GM21390 (cell line): ENCODE measurements at regions not wholly inside any gene's neighbourhood (a gene's known extent, or its start where the extent isn't known, plus 50 kb on each side); places are given as distances from the start of the nearest gene placed in this dataset.

ENCODE experiments used
- ATAC-seq: cut with Tn5 transposase; IDR thresholded peaks from one replicate; pipeline ENCODE4 v1.9.1; 2021; ENCODE audit not compliant: unreplicated experiment

DNA sequence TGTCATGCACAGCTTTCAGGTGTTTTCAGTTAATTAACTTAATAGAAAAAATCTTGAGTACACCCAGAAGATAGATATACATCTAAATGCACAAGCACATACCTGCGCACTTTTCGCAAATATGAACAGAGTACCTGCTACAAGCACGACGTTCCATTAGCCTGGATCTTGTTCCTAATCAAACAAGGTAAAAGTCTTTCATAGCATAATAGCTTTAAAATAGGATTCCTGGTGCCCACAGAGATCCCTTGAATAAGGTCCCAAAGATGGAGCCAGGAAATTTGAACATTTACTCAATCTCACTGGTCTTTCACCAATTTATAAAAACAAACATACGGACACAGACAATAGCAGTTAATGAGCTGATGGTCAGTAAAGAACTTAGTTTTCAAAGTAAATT, 689.8 kb upstream of the CHORDC1 start:
- ATAC-seq: no peak

DNA sequence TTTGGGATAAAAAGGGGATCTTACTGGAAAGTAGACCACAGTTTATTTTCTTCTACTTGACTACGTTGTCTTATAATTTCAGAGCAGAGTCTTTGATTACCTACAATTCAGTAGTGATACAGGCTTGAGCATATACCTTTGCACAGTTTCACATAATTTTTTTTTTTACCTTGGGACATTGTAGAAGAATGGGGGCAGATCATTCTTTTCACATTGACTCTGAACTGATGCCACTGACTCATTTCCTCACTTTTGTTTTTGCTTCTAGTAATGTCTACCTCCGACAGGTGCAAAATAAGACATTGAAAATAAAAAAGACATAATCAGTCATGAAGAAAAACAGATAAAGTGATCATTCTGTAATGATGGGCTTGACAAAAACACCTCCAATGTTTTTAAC, 688.3 kb upstream of the CHORDC1 start:
- ATAC-seq: no peak

DNA sequence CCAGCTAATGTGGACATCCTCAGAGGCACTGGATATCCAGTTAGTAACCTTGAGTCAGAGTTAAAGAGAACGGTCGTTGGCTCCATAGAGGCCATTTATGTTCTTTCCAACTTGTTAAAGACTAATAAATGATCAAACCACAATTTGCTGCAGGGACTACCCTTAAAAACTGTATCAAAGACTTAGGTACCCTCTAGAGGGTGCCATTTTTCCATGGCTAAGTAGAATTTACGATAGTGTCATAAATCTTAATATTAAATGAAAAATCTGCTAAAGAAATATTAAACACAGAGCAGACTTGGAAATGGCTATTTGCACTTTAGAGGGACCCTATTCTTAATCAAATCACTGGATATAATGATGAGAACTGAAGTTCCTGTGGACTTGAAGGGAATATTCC, 685.2 kb upstream of the CHORDC1 start:
- no peak for ATAC-seq

DNA sequence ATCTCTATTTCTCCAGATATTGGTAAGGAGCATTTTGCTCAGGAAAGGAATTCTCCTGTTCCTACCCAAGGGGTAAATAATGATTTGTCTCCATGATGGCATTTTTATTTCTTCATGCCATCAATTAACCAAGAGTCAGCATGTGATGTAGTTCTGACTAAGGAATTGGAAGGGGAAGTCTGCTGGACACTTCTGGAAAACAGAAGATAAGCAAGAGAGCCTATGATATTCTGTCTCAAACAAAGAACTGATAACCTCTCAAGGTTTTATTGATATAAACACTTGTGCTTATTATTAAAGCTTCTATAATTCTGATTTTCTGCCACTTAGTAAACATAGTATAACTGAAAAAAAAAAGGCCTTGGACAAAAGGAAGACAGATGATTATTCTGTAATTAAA, 673.0 kb upstream of the CHORDC1 start:
- no peak for ATAC-seq

DNA sequence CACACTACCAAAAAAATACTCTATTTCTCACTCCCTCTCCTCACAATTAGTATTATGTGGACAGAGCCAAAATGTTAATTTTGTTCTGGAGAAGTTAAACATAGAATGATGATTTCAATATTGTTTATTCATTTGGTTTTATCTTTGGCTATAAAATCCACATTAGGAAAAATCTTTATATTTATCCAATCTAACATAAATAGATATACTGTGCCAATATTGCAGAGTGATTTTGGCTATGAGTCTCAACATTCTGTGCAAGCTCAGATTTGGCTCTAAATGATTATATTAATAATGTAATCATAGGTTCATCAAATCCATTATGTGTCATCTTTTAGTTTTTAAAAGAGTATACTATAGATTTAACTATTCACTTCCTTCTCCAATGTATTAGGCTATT, 667.5 kb upstream of the CHORDC1 start:
- ATAC-seq: no peak

DNA sequence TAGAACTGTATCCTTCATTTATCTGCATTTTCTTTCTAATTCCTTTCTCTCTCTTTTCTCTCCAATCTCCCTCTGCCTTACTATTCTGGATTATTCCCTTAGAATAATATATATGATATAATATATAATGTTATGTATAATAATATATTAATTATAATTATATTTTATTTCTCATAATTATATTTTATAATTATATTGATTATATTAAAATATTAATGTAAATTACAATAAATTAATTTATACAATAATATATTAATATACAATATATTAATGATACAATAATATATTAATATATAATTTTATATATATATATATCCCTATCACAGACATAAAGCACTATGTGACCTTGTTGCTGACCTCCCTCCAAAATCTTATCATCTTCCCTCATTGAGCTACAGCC, 661.3 kb upstream of the CHORDC1 start:
- no peak for ATAC-seq

DNA sequence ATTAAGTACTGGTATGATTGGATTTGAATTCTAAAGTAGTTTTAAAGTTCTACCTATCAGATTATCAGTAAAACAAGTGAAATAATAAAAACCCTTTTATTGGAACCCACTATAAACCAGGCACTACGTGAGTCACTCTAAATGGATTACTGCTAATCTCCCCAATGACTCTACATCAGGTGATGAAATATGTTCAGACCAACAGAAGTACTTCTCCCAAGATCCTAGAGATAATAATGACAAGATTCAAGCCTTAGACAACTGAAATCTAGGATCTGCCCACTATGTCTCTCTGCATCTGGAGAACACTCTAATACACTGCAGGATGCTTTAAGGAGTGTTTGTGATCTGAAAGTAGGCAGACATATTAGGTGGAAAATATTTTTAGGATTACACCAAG, 652.1 kb upstream of the CHORDC1 start:
- ATAC-seq: no peak

DNA sequence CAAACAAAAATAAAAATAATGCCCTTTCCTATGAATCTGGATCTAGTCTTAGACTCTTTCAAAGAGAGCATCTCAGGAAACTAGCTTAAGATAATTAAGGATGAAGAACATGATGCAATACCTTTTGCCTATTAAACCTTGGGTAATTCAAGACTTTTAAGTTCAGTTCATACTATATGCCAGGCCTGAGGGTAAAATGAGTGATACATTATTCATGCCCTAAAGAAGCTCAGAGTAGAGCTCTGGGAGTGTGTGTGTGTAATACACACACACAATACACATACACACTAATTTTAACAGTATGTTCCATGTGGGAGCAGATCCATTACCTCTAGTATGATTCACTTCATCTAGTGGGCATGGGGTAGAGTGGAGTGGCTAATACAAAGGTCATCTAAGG, 651.4 kb upstream of the CHORDC1 start:
- no peak for ATAC-seq

DNA sequence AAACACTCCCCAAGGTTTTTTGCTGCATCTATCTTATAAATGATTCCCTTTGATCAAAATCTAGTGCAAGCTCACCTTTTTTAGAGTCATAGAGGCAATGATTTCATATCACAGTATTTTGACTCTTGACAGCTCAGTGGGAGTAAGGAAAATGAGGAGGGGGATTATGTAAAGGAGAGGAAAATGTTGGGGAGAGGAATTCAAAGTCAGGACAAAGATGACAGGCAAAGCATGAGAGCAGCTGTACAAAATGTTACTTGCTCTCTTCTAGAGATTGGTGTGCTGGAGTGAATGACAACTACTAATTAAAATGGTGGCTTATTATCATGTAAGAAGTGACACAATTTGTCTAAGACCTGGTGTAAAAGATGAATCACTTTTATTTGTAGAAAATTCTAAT, 644.6 kb upstream of the CHORDC1 start:
- no peak for ATAC-seq

DNA sequence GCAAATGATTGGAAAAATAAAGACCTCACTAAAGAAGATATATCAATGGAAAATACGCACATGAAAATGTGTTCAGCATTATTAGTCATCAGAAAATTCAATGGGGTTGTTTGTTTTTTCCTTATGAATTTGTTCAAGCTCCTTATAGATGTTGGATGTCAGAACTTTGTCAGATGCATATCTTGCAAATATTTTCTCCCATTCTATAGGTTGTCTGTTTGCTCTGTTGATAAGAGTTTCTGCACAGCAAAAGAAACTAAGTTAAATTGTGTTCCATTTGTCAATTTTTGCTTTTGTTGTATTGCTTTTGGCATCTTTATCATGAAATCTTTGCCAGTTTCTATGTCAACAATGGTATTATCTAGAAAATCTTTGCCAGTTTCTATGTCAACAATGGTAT, 633.9 kb upstream of the CHORDC1 start:
- ATAC-seq: no peak

DNA sequence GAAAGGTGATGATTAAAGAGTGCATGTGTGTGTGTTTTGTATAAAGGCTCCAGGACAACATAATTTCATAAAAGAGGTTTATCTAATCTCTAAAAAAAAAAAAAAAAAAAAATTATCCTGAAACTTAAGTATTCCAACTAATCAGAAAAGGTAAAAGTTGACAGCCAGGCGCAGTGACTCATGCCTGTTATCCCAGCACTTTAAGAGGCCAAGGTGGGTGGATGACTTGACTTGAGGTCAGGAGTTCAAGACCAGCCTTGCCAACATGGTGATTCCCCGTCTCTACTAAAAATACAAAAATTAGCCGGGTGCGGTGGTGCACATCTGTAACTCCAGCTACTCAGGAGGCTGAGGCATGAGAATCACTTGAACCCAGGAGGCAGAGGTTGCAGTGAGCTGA, 632.7 kb upstream of the CHORDC1 start:
- ATAC-seq: no peak

DNA sequence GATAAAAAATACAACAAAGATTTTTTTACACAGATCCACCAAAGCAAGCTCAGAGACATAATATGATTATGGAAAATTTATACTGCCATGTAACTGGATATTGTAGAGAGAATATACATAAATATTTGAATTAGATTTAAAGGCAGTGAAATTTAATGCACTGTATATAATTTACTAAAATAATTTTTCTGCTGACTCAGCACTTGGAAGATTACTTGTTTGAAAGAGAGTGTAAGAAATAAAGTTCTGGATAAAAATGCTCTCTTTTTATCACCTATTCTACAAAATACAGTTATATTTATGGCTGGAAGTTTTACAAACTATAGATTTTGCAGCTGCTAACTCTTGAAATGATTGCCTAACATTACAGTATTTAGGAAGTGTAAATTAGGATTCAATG, 628.3 kb upstream of the CHORDC1 start:
- ATAC-seq: no peak

DNA sequence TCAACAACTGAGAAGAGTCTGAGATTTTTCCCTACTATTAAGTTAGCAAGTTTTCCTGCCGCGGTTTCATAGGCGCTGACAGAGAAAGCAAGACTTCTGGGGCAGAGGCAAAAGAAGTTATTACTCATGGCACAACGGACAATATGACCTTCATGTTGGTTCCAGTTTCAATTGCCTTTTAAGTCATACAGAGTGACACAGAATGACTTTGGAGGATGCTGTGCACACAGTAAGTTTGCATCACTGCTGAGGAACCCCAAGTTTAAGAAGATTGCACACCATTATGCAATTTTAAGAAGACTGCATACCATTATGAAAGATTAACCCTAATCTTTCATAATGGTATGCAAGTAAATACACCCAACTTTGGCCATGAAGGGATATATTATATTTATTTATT, 626.5 kb upstream of the CHORDC1 start:
- ATAC-seq: no peak

DNA sequence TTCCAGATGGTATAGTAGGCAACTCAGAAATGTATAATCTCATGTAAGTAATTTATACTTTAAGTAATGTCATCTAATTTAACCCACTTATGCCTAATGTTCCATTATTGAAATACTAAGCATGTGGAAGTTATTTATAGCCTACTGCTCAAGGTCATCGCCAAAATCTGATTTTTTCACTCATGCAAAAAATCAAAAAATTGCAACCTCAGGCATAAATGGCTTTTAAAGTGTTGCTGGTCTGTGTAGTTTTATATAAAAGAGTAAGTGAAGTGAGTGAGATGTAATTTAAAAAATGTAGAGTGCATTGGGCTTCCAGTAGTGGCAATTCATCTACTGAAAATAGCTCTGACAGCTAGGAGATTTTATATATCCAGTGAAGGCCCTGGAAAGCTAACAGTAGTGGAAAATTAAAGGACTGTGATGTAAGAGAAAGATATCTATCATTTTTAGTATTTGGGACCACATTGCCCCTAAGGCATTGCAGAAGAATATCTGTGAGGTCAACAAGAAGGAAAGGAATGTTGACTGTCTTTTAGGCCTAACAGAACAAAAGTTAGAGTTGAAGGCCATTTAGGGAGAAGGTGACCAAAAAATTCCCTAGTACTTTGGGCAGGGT, 624.5 kb upstream of the CHORDC1 start:
- ATAC-seq: no peak

DNA sequence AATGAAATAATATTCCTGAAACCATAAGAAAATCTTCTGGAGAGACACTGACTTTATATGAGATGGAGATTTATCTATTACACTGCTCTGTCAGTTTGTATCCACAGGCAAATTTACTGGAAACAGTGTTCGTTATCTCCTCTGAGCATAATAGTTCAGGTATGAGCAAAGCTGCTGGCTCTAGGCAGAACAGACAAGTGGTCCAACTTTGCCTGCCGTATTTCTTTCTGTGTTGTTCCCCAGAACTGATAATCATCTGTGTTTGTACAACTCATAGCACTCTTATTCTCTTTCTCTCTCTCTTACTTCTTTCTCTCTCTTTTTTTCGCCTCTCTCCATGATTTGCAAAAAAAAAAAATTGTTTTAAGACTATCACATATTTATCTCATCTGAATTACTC, 623.8 kb upstream of the CHORDC1 start:
- ATAC-seq: no peak

DNA sequence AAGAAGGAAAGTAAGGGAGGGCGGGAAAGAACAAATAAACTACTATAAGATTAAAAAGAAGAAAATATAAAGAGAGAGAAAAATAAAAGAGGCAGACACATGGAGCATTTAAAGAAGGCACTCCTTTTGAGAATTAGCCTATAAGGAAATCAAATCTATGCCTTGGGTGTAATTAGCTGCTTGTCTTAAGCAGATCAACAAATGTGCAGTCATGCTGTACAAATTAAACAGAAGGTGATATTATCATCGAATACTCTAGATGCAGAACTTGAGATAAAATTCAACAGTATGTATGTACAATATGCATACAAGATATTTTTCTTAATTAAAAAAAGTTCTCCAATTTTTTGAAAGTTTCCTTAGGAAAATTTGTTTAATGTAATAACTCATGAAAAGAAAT, 623.0 kb upstream of the CHORDC1 start:
- no peak for ATAC-seq

DNA sequence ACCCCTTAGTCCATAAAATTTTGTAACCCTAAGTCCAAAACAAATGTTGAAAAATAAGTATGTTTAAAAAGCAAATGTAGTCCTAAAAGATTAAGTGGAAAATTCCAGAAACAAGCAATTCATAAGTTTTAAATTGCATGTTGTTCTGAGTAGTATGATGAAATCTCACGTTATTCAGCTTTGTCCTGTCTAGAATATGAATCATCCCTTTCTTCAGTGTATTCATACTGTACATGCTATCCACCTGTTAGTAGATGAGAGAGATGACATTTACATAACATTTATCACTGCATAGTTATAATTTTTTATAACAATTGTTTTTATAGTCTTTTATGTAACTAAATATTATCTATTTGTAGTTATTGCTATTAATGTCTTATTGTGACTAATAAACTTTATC, 622.3 kb upstream of the CHORDC1 start:
- no peak for ATAC-seq

DNA sequence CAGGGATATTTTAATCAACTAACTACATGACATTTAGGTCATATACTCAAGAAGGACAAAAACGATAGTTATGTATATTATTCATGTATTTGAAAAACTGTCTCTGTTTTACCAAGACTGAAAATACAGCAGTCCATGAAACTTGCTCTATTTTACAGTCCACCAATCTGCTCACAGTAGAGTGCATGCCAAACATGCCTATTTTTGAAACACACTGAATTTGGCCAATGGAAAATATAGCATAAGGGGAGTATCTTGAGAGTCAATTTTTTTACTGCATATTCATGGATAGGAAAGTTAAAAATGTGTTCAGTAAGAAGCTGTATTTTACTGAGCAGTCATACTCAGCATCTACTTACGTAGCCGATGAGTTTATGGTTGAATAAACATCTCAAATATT, 621.2 kb upstream of the CHORDC1 start:
- no peak for ATAC-seq

DNA sequence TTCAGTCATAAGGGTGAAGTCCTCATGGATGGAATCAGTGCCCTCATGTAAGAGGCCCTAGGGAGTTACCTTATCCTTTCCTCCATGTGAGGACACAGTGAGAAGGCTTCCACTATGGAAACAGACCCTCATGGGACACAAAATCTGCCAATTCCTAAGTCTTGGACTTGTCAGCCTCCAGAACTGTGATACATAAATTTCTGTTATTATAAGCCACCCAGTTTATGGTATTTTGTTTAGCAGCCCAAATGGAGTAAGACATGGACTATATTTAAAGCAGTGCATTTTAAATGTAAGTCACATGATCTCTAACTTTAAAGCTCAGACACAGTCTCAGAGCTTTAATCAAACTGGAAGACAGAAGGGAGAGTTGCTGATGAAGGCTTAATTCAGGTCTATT, 619.8 kb upstream of the CHORDC1 start:
- ATAC-seq: no peak

DNA sequence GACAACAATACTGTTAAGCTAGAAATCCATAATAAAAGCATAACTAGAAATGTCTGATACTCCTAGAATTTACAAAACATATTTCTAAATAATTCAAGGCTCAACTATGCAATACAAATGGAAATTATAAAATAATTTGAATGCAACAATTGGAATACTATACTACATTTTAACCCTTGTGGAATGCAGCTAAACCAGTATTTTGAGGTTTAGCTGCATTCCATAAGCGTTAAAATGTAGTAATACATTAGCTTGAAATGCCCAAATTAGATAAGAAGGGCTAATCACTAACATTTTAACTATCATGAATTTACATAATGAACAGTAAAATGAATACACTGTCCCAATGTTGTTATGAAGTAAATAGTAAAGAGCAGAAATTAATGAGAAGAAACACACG, 617.2 kb upstream of the CHORDC1 start:
- no peak for ATAC-seq

DNA sequence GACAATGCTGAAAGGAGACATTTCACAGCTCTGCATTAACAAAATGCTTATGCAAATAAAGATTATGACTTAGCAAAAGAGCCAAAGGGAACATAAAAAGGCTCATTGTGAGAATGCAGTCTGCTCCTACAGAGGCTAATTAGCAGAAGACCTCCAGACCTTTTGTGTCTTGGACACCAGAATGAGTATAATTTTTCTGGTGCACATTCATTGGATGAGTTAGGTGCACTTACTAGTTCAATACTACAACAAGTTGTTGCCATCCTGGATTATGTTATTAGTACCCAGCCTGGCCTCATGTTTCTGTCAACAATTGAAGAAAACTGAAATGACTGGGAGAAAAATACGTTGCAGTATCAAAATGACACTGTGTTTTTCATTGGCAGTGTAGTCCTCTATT, 613.2 kb upstream of the CHORDC1 start:
- ATAC-seq: no peak

DNA sequence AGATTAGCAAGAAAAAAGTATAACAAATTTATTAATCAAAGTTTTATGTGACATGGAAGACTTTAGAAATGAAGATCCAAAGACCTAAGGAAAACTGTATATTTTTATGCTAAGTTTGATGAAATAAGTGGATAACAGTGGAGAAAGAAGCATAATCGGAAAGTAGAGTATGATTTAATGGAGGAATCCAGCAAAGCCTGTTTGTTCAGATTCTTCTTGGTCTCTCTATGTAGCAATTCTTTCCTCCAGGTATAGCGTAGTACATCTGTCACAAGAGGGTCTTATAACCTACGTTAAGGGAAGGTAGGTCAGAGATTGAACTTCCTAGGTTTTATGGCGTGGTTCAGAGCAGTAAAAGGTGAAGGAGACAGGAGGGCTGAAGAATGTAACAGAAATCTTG, 600.6 kb upstream of the CHORDC1 start:
- ATAC-seq: no peak

DNA sequence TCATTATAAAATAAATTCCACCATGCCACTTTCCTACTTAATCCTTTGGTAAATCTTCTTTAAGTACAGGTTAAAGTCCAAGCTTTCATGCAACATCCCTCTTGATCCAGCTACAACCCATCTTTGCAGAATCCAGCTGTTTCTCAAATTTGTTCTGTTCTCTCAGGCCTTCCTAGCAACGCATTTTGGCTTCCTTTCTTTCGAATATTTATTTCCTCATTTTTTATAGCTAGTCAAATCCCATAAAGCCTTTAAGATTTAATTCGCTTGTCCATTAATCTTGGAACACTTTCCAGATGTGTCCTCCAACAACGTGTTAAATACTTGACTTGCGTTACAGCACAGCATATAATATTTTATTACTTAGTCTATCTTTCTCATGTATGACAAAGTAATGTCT, 600.1 kb upstream of the CHORDC1 start:
- no peak for ATAC-seq

DNA sequence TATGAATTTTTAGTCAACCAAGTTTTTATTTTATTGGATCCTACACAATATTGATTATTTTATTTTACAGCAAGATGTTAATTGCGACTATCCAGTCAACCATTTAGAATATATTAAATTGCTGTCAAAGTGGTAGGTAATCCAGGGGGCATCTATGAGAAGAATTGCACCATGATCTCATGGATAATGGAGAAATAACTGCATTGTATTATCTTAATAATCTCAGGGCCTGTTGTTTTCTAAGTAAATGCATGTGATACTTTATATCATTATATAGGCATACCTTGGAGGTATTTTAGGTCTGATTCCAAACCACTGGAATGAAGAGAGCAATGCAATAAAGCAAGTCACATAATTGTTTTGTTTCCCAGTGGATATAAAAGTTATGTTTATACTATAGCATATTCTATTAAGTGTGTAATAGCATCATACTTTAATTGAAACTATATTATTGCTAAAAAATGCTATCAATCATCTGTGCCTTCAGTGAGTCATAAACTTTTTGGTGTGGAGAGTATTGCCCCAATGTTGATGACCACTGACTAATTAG, 595.4 kb upstream of the CHORDC1 start:
- ATAC-seq: no peak
